ENCODE measurements at regions not wholly inside any gene's neighbourhood (a gene's known extent, or its start where the extent isn't known, plus 50 kb on each side); places are given as distances from the start of the nearest gene placed in this dataset.

DNA sequence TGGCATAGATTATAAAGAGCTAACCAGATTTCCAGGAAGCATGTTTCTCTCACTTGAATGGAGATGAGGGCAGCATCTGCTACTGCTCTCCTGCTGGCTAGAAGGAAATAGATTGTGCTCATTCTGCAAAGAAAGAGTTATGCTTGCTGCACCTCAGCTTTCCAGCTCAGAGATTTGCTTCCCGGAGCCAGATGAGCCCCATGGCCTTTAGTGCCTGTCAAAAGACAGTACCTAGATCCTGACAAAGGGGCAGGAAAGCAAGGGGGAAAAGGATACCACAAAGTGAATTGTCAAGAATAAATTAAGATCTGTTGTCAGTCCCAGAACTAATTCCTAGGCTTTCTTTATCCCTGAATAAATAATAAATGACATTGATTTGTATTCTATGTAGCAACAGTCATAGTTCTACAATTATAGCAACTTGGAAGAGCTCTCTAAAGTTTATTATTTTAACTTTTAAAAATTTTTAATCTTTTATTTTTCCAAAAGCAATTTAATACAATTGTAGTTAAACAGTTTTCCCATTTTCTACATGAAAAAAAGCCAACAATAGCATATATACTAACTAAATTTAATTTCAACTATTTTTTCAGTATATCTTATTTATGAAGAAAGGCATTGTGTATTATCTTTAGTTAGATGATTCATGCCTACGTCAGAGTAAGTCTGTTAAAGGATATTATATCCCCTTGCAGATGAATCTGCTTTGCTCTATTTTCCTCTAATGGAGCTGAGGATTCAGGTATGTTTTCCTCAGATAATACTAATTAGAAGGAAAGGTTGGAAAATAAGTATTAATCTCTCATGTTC is 306.1 kb upstream of the DDI1 start:
- TF ChIP-seq, protein P1, sequence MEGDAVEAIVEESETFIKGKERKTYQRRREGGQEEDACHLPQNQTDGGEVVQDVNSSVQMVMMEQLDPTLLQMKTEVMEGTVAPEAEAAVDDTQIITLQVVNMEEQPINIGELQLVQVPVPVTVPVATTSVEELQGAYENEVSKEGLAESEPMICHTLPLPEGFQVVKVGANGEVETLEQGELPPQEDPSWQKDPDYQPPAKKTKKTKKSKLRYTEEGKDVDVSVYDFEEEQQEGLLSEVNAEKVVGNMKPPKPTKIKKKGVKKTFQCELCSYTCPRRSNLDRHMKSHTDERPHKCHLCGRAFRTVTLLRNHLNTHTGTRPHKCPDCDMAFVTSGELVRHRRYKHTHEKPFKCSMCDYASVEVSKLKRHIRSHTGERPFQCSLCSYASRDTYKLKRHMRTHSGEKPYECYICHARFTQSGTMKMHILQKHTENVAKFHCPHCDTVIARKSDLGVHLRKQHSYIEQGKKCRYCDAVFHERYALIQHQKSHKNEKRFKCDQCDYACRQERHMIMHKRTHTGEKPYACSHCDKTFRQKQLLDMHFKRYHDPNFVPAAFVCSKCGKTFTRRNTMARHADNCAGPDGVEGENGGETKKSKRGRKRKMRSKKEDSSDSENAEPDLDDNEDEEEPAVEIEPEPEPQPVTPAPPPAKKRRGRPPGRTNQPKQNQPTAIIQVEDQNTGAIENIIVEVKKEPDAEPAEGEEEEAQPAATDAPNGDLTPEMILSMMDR (conservative IDR thresholded peaks at IDR 0.05; ENCODE audit: low read depth, low read length) = no peak
- TF ChIP-seq EZH2 (IDR thresholded peaks at IDR 0.05; ENCODE audit: low read length, unreplicated experiment) = no peak
